Cardiac fibroblast (primary cell): ENCODE measurements at regions not wholly inside any gene's neighbourhood (a gene's known extent, or its start where the extent isn't known, plus 50 kb on each side); places are given as distances from the start of the nearest gene placed in this dataset.

Experiments
- DNase-seq, 2 donors: peaks; one replicate each; pipeline versions ENCODE4 v3.0.0 to v3.0.0-alpha.2; 2010; ENCODE audit warnings: low read depth in 2 of 2
- H3K4me3 ChIP-seq, 2 donors: replicated peaks in 1 of 2; 1 replicate in 1 of 2; 2 replicates in 1 of 2; pipeline ENCODE4 v1.5.1; 2011; ENCODE audit warnings: low read depth in 2 of 2, low read length in 2 of 2, mild to moderate bottlenecking in 2 of 2, moderate library complexity in 1 of 2
- TF ChIP-seq, protein P1 (sequence below): IDR thresholded peaks from one replicate; pipeline ENCODE4 v1.5.1; 2011; ENCODE audit warnings: low read depth, mild to moderate bottlenecking, low read length, inconsistent platforms

GRCh38 chr9:120286530-120286929, 293.4 kb downstream of the CDK5RAP2 start:
- TF ChIP-seq, protein P1, sequence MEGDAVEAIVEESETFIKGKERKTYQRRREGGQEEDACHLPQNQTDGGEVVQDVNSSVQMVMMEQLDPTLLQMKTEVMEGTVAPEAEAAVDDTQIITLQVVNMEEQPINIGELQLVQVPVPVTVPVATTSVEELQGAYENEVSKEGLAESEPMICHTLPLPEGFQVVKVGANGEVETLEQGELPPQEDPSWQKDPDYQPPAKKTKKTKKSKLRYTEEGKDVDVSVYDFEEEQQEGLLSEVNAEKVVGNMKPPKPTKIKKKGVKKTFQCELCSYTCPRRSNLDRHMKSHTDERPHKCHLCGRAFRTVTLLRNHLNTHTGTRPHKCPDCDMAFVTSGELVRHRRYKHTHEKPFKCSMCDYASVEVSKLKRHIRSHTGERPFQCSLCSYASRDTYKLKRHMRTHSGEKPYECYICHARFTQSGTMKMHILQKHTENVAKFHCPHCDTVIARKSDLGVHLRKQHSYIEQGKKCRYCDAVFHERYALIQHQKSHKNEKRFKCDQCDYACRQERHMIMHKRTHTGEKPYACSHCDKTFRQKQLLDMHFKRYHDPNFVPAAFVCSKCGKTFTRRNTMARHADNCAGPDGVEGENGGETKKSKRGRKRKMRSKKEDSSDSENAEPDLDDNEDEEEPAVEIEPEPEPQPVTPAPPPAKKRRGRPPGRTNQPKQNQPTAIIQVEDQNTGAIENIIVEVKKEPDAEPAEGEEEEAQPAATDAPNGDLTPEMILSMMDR: no peak
- no peak for DNase-seq
- no peak overlapping the region for H3K4me3 ChIP-seq

DNA sequence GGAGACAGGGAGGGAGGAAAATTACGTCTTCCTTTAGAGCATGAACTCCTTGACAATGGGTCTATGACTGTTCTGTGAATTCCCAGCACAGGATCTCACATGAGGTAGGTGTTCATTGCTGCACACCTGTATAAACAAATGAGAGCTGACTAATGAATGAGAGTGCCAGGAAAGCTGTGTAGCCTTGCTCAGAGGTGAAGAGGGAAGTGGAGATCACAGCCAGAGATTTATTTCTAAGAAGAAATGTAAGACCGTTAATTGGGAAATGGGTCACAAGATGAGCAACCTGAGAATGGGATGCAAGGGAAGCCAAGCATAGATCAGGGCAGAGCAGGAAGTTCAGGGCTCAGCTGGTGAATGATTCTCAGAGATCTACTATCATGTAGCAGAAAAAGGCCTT, 295.1 kb downstream of the CDK5RAP2 start:
- DNase-seq: no peak
- H3K4me3 ChIP-seq: no peak overlapping the region
- TF ChIP-seq, protein P1: no peak

DNA sequence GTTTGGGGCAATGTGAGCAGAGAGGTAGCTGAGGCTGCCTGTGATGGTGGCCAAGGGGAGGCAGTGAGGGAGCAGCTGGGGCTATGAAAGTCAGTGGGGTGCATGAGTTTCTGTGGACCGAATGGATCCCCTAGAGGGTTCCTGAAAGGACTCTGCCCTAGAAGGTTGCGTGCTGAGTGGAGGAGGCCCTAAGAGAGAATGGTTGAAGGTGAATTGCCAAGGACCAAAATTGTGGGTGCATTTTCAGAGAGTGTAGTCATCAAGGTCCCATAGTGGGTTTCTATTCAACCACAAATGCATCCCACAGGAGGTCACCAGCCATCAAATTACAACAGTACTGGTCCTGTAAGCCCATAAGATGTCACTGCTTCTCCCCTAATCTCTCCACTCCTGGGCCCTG, 298.3 kb downstream of the CDK5RAP2 start:
- H3K4me3 ChIP-seq: no peak overlapping the region
- DNase-seq: no peak
- TF ChIP-seq, protein P1: no peak

DNA sequence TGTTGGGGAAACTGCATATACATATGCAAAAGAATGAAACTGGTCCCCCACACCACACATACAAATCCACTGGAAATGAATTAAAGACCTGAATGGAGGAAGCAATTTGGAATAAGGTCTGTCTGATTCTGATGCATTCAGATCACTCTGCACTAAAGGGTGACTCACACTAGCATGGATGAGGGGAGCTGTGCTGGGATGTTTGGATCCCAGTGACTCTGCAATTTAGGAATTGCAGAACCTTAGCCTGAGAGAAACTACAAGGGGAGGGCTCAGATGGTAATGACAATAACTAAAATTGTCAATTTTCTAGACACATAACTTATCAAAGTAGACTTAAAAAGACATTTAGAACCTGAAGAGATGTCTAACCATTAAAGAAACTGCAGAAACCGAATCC, 312.0 kb downstream of the CDK5RAP2 start:
- DNase-seq: no peak
- TF ChIP-seq, protein P1: no peak
- no peak overlapping the region for H3K4me3 ChIP-seq

DNA sequence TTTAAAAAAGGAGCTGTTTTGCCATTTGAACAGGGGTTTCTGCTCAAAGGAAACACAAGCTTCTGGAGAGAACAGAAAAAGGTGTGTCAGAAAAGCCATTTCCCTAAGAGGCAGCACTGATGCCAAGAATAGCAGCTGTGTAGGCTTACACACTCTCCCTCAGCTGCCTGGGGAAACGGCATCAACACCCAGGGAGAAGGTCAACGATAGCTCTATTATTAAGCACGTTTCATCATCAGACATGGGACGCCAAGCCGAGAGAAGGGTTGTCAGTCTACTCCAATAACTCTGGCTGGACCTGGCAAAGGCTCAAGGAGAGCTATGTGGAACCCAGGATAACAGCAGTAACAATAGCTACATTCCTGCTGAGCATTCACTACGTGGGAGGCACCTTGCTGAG, 314.2 kb downstream of the CDK5RAP2 start:
- H3K4me3 ChIP-seq: no peak overlapping the region
- DNase-seq: peak; percentile 5 to 8
- TF ChIP-seq, protein P1: no peak

DNA sequence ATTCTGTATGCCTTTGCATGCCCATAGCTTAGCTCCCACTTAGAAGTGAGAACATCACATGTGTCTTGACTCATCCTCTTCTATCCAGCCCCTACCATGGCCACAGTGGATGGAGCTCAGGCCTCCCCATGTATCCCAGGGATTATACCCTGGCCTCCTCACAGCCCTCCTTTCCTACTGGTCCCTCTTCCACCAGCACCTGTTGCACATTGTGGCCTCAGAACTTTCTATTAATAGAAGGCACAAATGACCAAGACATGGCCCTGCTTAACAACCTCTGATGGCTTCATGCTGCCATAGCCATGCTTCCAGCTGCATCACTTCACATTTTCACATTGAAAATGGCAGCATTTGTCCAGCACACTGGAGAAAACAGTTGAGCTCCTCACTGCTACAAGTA, 315.4 kb downstream of the CDK5RAP2 start:
- TF ChIP-seq, protein P1: no peak
- no peak overlapping the region for H3K4me3 ChIP-seq
- DNase-seq: no peak

DNA sequence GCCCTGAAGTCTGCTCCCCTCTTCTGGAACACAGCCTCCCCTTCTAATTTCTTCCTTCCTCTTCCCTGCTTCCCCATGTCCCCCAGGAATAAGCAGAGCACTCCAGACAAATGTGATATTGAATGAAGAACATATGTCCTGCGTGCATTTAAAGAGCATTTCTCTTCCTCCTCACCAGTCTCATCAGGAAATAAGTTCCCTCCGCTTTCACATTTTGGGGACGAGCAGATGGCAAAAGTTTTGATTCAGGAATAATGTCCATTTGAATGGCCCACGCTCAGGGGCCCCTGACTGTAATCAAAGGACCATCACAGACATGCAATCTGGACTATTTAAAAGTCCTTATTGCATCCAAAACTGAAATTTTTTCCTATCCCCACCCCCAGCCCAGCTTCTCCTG, 316.1 kb downstream of the CDK5RAP2 start:
- no peak for DNase-seq
- TF ChIP-seq, protein P1: no peak
- H3K4me3 ChIP-seq: no peak overlapping the region
